Astrocyte (in vitro differentiated cells and primary cell): ENCODE measurements at regions not wholly inside any gene's neighbourhood (a gene's known extent, or its start where the extent isn't known, plus 50 kb on each side); places are given as distances from the start of the nearest gene placed in this dataset.

Source experiments
- CTCF ChIP-seq: IDR thresholded peaks from 2 replicates; pipeline ENCODE4 v1.5.1; 2011; ENCODE audit warnings: low read depth, mild to moderate bottlenecking, inconsistent platforms, low read length, moderate library complexity; ENCODE audit not compliant: insufficient read depth
- EZH2 ChIP-seq: IDR thresholded peaks from 2 replicates; pipeline ENCODE4 v1.6.1; 2012; ENCODE audit warnings: mild to moderate bottlenecking, low read length, inconsistent platforms; ENCODE audit not compliant: insufficient read depth

GRCh38 chr2:71859211-71859847 lies 288.3 kb downstream of the CYP26B1 start:
- TF ChIP-seq CTCF (no peak), EZH2 (no peak)
